HG03342 (cell line): ENCODE measurements at regions not wholly inside any gene's neighbourhood (a gene's known extent, or its start where the extent isn't known, plus 50 kb on each side); places are given as distances from the start of the nearest gene placed in this dataset.
"Not testable (repeated sequence)": the region's sequence is repeated elsewhere in the genome, so short reads cannot be mapped to it uniquely, and the experiment has no call there.

ENCODE experiments used
- ATAC-seq: cut with Tn5 transposase; IDR thresholded peaks from one replicate; pipeline ENCODE4 v1.9.1; 2021; ENCODE audit warnings: mild to moderate bottlenecking, moderate library complexity; ENCODE audit not compliant: unreplicated experiment

DNA sequence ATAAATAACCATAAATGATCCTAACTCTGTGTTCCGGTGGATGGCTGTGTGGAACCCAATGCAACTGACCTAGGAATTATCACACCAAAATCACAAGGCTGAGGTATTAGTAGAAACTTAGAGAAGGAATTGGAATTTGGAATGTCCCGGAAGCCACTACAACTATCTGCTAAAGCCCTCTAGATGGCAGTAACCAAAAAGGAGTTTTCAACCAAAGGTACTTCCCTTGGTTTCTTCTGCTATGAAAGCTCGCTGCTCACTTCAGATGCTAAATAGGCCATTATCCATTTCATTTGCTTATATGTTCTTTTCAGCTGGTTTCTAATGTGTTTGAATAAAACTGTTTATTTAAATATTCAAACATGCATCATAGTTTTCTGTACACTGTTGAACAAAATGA is 1589.1 kb upstream of the SPRY2 start:
- ATAC-seq: no peak

DNA sequence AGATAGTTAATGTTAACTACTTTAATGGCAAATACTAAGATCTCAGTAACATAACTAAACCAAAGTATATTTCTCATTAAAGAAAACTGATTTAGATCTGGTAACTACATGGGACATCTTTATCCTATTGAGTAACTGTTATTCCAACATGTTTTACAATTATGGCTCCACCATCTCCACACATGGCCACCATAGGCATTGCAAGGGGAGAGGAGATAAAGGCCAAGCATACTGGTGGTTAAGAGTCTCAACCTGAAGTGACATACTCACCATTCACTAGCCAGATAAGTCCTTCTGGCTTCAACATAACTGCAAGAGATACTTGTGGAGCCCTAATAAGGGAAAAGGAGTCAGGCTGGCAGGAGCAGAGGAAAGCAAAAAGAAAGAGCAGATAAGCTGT is 1586.4 kb upstream of the SPRY2 start:
- ATAC-seq: no peak

DNA sequence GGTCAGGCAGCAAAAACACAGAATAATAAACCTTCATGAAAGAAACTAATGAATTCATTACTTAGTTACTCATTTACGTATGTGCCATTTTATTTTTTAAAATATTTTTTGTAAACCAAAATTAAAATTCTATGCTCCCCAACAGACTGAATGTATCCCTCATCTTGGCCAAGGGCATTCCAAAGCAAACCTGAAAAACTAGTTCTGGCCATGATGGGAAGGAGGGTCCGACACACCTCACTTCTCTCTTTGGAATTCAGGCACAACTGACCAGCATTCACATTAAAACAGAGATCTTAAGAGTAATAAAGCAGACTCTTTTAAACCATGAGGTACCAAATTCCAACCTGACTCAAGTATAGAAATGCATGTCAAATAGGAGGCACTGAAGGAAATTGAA is 1576.9 kb upstream of the SPRY2 start:
- ATAC-seq: no peak

DNA sequence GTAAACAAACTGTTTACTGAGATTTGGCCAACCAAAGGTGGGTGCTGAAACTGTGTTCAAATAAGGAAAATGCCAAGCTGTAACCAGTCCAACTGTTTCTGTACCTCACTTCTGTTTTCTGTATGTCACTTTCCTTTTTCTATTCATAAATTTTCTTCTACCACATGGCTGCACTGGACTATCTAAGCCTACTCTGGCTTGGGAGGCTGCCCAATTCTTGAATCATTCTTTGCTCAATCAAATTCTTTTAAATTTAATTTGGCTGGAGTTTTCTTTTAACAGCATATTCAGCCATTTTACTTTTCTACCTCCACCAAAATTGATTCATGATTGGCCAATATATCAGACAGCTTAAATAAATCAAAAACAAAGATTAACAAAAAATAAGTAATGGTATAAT is 1575.5 kb upstream of the SPRY2 start:
- ATAC-seq: no peak

DNA sequence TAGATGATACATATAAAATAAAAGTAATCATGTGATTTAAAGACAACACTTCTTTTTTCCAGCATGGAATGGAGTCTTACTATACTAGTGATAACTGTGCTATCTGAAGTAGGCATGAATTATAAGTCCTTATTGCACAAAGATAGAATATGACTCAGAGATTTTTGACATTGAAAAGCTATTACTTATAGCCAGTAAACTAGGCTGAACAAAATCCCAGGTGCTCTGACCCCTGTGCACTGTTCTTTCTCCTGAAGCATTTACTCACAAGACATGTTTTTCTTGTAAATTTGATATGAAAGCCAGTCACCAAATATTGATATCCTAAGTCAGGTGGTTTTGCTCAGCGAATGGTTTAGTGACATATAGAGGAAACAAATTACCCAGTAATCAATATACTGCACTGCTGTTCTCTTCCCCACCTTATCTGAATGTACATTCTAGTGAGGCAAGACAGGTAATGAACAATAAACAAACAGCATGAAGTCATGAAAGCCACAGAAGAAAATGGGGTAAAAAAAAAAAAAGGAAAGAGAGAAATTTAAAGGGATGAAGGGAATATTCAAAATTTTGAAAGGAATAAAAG is 1567.0 kb upstream of the SPRY2 start:
- no peak for ATAC-seq

DNA sequence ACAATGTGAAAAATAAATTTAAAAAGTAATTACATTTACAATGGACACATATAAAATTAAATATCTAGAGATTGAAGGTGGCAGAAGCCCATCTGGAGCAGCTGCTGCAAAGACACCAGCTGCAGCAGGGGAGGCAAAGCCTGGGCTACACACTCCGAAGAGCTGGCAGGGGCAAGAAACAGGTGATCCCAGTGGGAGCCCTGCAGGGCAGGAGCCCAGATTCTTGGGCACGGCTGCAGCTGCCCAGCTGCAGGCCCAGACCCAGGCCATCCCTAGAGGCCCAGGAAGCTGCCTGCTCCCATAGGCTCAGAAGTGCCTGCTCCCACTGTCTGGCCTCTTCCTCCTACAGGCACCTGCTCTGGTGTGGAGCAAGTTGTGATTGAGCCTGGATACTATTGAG is 1547.9 kb upstream of the SPRY2 start:
- no peak for ATAC-seq

DNA sequence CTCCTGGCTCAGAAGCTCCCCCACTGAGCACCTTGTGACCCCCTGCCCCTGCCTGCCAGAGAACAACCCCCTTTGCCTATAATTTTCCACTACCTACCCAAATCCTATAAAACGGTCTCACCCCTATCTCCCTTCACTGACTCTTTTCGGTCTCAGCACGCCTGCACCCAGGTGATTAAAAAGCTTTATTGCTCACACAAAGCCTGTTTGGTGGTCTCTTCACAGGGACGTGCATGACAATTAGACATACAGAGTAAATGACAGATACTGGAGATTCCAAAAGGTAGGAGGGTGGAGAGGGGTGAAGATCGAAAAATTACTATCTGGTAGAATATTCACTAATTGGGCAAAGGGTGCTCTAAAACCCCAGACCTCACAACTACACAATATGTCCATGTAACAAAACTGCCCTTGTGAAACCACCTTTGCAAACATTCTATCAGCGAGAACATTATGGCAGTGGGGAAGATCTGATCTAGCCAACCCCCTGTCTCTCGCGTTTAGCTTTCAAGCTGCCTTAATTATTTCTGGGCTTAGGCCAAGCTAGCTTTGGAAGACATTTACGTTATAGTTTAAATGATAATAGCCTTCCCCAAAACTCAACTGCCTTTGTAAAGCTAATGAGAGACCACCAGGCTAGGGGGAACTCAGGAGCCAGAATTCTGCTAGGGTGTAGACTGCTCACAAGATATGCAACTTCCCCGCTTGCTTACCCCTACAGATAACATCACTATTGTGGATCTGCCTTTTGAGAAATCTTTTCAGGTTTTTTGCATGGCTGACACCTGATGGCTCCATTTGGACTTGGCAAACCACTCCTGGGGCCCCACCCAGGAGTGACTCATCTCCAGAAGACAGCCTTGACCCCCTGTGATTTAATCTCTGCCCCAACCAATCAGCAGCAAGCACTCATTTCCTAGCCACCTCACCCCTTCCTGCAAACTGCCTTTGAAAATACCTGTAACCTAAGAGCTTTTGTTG is 1534.0 kb upstream of the SPRY2 start:
- ATAC-seq: no peak

DNA sequence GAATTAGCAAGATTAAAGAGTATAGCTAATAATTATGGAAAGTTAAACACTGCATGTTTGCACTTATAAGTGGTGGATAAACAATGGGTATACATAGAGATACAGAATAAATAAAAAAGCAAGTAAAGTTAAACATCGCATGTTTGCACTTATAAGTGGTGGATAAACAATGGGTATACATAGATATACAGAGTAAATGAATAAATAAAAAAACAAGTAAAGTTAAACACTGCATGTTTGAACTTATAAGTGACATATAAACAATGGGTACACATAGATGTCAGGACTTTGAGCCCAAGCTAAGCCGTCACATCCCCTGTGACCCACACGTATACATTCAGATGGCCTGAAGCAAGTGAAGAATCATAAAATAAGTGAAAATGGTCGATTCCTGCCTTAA is 1533.3 kb upstream of the SPRY2 start:
- no peak for ATAC-seq

DNA sequence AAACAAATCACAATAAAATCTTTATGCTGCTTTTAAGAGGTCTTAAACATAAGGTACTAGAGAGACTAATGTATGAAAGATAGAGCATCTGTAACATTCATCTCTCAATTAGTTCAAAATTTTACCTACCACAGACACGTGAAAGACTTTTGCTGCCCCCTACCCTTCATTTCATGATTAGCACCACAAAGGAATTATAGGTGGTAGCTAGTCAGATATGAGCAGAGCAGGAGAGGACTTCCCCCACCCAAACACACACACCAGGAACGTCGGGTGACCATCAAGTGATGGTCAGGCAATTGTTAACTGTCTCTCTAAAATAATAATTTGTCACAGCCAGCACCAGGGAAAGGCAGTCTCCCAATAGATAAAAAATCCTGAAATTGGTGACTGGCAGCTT is 1531.7 kb upstream of the SPRY2 start:
- no peak for ATAC-seq

DNA sequence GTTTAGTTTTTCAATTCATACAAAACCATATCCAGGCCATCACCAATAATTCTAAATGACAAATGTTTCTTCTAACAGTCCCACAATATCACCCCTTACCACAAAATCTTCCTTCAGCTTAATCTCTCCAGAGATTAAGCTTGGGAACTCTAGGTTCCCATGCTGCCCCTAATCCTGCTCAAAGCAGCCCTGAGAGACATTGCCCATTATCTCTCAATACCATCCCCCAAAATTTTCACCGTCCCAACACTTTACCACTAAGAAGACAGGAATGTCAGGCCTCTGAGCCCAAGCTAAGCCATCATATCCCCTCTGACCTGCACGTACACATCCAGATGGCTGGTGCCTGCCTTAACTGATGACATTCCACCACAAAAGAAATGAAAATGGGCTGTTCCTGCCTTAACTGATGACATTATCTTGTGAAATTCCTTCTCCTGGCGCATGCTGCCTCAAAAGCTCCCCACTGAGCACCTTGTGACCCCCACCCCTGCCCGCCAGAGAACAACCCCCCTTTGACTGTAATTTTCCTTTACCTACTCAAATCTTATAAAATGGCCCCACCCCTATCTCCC is 1530.9 kb upstream of the SPRY2 start:
- ATAC-seq: not testable (repeated sequence)

DNA sequence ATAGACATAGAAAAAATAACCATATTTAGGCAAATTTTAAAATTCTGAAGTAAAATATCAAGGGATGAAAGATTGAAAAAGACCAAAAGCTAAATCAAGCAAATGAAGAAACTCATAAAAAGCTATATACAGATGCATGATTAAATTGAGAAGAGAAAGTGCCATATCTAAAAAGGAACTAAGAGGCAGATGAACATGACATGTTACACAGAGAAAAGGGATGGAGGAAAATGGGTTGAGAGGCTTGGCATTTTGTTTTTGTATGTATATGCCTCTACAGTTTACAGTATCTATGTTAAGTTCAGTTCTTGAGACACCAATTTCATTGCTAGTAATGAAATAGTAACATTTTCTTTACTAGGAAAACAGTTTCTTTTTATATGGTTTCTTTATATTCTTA is 1507.4 kb upstream of the SPRY2 start:
- no peak for ATAC-seq

DNA sequence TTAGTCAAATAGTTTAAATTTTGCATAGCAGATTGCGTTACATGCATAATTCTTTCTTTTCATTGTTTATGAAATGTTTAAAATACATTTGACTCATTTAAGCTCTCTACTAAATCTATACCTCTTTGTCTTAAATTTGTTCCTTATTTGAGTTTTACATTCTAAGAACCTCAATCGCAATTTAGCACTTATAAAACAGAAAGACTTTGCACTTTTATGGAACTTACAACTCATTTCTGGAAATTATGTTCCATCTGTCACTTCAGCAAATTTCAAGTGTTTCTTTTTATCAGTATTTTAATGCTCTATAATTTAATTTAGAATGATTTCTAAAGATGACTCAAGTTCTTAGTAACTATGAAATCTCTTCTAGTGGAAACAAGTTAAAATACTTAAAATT is 1505.8 kb upstream of the SPRY2 start:
- no peak for ATAC-seq

DNA sequence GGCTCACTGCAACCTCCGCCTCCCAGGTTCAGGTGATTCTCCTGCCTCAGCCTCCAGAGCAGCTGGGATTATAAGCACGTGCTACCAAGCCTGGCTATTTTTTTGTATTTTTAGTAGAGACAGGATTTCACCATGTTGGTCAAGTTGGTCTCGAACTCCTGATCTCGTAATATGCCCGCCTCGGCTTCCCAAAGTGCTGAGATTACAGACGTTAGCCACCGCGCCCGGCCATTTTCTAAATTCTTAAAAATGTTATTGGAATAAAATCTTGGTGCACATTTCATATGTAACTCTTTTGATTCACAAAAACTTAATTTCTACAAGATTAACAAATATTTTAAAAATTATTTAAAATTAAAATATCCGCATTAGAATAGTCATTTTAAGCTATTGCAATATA is 1480.3 kb upstream of the SPRY2 start:
- ATAC-seq: no peak

DNA sequence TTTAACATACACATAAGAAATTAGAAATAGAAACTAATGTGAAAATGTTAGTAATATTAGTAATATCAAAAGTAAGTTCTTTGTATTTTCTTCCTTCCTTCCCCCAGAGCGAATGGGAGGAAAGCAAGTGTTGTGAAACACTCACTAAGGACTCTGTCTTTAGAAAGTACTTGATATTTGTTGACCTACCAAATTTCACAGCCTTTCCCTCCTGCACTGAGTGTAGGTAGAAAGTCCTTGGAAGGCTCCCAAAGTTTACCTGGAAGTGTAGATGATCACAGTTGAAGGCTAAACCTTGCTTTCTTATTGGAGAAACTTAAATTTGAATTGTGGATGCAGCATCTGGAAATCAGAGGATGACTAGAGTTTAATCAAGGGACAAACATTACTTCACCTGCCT is 1459.5 kb upstream of the SPRY2 start:
- no peak for ATAC-seq

DNA sequence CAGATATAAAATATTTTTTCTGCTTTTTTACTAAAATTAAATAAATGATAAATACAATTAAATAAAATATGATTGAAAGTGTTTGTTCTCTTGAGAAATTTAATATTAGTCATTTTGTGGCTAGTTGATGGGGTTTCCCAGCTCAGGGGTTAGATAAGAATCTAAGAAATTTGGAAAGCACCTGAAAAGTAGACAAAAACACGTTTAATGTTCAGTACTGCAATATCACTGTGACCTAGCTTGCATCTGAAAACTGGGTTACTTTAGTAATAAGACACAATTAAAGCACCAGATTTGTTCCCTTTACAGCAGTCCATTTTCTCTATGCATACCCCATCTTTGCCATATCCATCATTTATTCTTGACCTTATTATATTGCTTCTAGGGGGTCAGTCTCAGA is 1454.8 kb upstream of the SPRY2 start:
- ATAC-seq: no peak

DNA sequence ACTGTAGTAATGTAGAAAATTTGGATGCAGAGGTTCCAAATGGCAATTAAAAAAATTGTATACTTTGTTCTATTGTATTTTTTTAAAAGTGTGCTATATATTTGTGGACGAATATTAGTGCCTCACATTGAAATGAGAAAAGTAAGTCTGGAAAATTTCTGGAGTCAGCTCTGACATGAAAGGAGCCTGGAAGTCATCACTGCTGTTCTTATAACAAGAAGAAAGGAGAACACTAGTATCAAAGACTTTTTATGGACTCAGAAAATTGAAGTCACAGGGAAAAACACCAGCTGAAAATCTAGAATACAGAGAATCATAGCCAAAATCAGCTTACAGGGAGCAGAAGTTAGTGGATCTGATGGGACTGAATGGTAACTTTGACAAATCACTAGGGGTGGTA is 1450.7 kb upstream of the SPRY2 start:
- ATAC-seq: no peak

DNA sequence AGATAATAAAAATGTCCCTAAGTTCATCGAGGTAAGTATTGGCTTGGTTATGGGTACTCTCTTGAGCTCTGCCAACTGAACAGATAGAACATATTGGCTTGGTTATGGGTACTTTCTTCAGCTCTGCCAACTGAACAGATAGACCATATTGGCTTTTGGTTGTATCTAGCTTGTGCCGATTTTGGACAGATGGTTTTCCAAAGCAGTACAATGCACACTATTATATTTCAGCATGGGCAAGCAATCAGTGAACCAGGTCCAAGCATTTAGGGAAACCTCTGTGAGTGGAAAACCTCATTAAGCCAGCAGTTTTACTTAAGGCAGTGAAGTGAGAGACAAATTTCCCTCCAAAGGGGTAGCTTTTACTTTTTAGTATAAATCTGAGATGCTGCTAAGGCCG is 1440.5 kb upstream of the SPRY2 start:
- ATAC-seq: no peak

DNA sequence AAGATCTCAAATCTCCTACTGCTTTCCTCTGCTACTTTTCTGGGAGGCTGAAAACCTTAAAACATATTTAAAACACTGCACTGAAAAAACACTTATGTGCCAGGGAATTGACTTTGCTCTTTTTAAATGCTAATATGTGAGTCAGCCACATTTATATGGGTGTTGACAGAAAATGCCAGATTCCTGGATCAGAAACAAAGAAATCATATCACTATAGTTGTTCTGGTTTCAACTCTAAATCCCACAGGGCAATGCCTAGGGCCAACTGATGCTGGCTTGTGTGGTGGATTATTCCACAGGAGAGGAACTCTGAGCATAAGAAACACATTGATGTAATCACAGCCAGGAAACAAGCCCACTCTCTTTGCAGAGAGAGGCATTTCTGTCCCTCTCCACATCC is 1439.0 kb upstream of the SPRY2 start:
- ATAC-seq: no peak

DNA sequence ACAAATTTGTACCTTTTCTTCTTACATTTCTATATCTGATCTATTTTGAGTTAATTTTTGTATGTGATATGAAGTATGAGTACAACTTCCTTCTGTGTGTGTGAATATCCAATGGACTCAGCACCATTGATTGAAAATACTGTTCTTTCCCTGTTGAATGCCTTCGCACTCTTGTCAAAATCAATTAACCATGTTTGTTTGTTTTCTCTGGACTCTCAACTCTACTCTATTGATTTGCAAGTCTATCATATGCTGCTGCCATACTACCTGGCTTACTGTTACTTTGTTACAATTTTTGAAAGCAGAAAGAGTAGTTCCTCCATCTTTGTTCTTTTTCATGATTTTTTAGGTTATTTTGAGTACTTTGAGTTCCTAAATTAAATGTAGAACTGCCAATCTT is 1437.4 kb upstream of the SPRY2 start:
- ATAC-seq: no peak

DNA sequence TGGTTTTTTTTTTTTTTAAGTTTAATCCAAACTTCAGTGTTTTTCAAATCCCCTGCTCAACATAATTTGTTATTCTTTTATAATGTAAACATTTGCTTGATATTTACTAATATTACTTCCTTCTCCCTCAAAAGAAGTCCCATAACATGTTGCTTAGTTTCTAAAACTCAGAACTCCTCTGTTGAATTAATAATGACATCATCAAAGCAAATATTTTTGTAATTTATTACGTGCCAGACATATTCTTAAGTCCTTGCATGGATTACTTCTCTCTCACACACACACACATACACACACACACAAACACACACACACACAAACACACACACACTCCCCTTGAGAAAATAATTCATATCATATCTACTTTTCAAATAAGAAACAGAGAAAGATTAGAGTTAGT is 1432.3 kb upstream of the SPRY2 start:
- ATAC-seq: no peak

DNA sequence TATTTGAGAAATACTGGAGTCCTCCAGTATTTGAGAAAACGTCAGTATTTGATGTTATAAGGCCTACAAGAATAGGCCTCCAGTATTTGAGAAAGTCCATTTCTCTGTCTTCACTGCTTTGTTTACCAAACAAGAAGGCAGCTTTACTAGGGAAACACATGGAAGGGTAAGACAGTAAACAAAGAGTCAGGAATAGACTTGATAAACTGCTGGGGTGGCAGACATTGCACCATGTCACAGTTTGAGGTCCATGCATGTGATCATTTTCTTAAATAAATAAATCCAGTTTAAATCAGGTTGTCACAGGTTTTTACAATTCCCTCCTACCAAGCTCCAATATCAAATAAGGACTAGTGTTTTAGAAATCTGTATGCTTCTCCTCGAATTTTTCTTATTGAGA is 1431.0 kb upstream of the SPRY2 start:
- ATAC-seq: no peak

DNA sequence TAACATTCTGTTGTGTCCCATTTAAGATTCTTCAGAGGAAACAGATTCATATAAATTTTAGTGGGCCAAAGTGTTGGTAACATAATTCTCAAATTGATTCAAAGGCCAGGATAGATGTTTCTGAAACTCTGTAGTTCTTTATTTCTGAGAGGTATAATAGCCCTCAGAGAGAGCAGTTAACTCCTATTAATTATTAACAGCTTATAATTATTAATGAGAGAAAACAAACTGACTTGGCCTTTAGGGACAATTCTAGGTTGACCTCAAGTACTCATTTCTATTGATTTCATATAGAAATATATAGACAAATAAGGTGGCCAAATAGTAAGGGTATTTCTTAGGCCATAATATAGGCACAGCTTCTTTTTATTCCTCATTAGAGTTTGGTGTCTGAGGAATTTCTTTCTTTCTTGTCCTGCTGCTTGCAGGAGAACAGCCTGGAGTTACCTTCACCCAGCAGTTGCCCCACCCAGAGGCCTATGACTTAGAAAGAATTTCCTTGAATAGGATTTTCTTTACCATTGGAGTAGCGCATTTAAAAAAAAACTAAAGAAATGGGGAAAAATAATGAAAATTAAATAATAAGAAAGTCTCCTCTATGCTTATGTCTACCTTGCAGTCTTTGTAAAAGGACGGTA is 1430.1 kb upstream of the SPRY2 start:
- ATAC-seq: no peak
